A549 (cell line): ENCODE measurements at regions not wholly inside any gene's neighbourhood (a gene's known extent, or its start where the extent isn't known, plus 50 kb on each side); places are given as distances from the start of the nearest gene placed in this dataset.

Source experiments
- ATAC-seq, 2 experiments: fragments of 200-7000 bp in 1 of 2; fragments of >200 bp in 1 of 2; cut with Nextera tagmentation in 1 of 2; cut with Tn5 transposase in 1 of 2; 3 replicates each; pipeline versions ENCODE4 v1.8.0 to v1.9.1; 2018 to 2020; ENCODE audit warnings: mild to moderate bottlenecking in 1 of 2, moderate library complexity in 1 of 2
- CTCF ChIA-PET: fragments of 300-600 bp; sonication (Branson Sonifier 250); formaldehyde crosslinking; extraction: SDS; loops from one replicate; lab custom pipeline; 2021; ENCODE audit warnings: antibody characterized with exemption, inconsistent platforms; lab: Yijun Ruan, JAX
- POLR2A ChIA-PET: fragments of 350-600 bp; formaldehyde crosslinking; extraction: SDS; loops from one replicate; lab custom pipeline; 2021; ENCODE audit warnings: antibody characterized with exemption, inconsistent platforms; lab: Yijun Ruan, JAX
- DNase-seq, 2 experiments: peaks; one replicate each; pipeline versions ENCODE4 v3.0.0 to v3.0.0-alpha.2; 2011 to 2016; ENCODE audit warnings: low read depth in 1 of 2, low spot score in 1 of 2
- FAIRE-seq: peaks from 2 replicates; lab custom pipeline; 2011; peaks lifted over from hg19 to GRCh38; lab: Jason Lieb, UNC
- H3K27ac ChIP-seq, 2 experiments: fragments of >200 bp; sonication (Bioruptor Twin); formaldehyde crosslinking; 3 replicates each; pipeline ENCODE4 v1.5.1; 2016 to 2017
- H3K4me1 ChIP-seq: fragments of >200 bp; sonication (Bioruptor Twin); formaldehyde crosslinking; 3 replicates; pipeline ENCODE4 v1.6.1; 2016
- H3K4me2 ChIP-seq: fragments of >200 bp; sonication (Bioruptor Twin); formaldehyde crosslinking; 3 replicates; pipeline ENCODE4 v1.6.1; 2016
- H3K4me3 ChIP-seq: fragments of >200 bp; sonication (Bioruptor Twin); formaldehyde crosslinking; 3 replicates; pipeline ENCODE4 v1.5.1; 2016
- H3K9me3 ChIP-seq: fragments of >200 bp; sonication (Bioruptor Twin); formaldehyde crosslinking; 3 replicates; pipeline ENCODE4 v1.6.1; 2016
- ATOH8 ChIP-seq: fragments of 250-450 bp; sonication (Bioruptor Pico); IDR thresholded peaks from 2 replicates; pipeline ENCODE4 v1.5.0; 2020; ENCODE audit warnings: low read depth, mild to moderate bottlenecking, moderate library complexity
- CBX2 ChIP-seq: fragments of 200-600 bp; sonication (generic); IDR thresholded peaks from 2 replicates; pipeline ENCODE4 v1.6.1; 2016; ENCODE audit warnings: low read depth, mild to moderate bottlenecking, borderline replicate concordance
- EHF ChIP-seq: fragments of 250-450 bp; sonication (Bioruptor Pico); IDR thresholded peaks from 2 replicates; pipeline ENCODE4 v1.5.0; 2020; ENCODE audit warnings: mild to moderate bottlenecking
- EP300 ChIP-seq, 2 experiments: fragments of >200 bp; sonication (Bioruptor Twin); formaldehyde crosslinking; IDR thresholded peaks; 2 replicates in 1 of 2; 3 replicates in 1 of 2; pipeline ENCODE4 v1.6.1; 2016 to 2017
- ESRRA ChIP-seq: fragments of 150-350 bp; IDR thresholded peaks from 2 replicates; pipeline ENCODE4 v1.6.1; 2014; ENCODE audit warnings: mild to moderate bottlenecking, low read length, borderline replicate concordance
- FOSB ChIP-seq: fragments of 250-450 bp; sonication (Bioruptor Pico); IDR thresholded peaks from 2 replicates; pipeline ENCODE4 v1.5.0; 2020; ENCODE audit warnings: mild to moderate bottlenecking, moderate library complexity
- FOXS1 ChIP-seq: fragments of 250-450 bp; sonication (Bioruptor Pico); IDR thresholded peaks from 2 replicates; pipeline ENCODE4 v1.5.0; 2020; ENCODE audit warnings: mild to moderate bottlenecking, moderate library complexity
- GATA3 ChIP-seq: IDR thresholded peaks from 2 replicates; pipeline ENCODE4 v1.6.1; 2012; ENCODE audit warnings: borderline replicate concordance
- HMGXB4 ChIP-seq: fragments of 250-450 bp; sonication (Bioruptor Pico); IDR thresholded peaks from 2 replicates; pipeline ENCODE4 v1.5.0; 2021; ENCODE audit warnings: mild to moderate bottlenecking, moderate library complexity, borderline replicate concordance
- HOXB13 ChIP-seq: fragments of 250-450 bp; sonication (Bioruptor Pico); IDR thresholded peaks from 2 replicates; pipeline ENCODE4 v1.5.0; 2020; ENCODE audit warnings: low read depth, mild to moderate bottlenecking, moderate library complexity
- JUN ChIP-seq, 2 experiments: fragments of >200 bp; sonication (Bioruptor Twin); formaldehyde crosslinking; IDR thresholded peaks; 2 replicates in 1 of 2; 3 replicates in 1 of 2; pipeline ENCODE4 v1.6.1; 2016 to 2017
- KDM1A ChIP-seq: fragments of 200-600 bp; sonication (generic); IDR thresholded peaks from 2 replicates; pipeline ENCODE4 v1.6.1; 2016; ENCODE audit warnings: low read depth, mild to moderate bottlenecking
- KDM5A ChIP-seq: fragments of 200-600 bp; sonication (generic); IDR thresholded peaks from 2 replicates; pipeline ENCODE4 v1.6.1; 2016; ENCODE audit warnings: antibody characterized with exemption, mild to moderate bottlenecking
- PBX3 ChIP-seq: IDR thresholded peaks from 2 replicates; pipeline ENCODE4 v1.6.1; 2012
- RAD21 ChIP-seq, 2 experiments: fragments of >200 bp in 1 of 2; sonication (Bioruptor Twin) in 1 of 2; formaldehyde crosslinking in 1 of 2; IDR thresholded peaks in 1 of 2; conservative IDR thresholded peaks in 1 of 2; 2 replicates in 1 of 2; 3 replicates in 1 of 2; pipeline ENCODE4 v1.6.1; 2012 to 2018; ENCODE audit warnings: inconsistent platforms in 1 of 2
- RCOR1 ChIP-seq: fragments of 150-350 bp; IDR thresholded peaks from 2 replicates; pipeline ENCODE4 v1.6.1; 2014; ENCODE audit warnings: antibody characterized with exemption, low read length, low read depth
- REST ChIP-seq: fragments of 200-600 bp; sonication (generic); IDR thresholded peaks from 2 replicates; pipeline ENCODE4 v1.6.1; 2016; ENCODE audit warnings: antibody characterized with exemption, mild to moderate bottlenecking, moderate library complexity
- RFX5 ChIP-seq: fragments of 450-650 bp; IDR thresholded peaks from 2 replicates; pipeline ENCODE4 v1.7.1; 2014; ENCODE audit warnings: antibody characterized with exemption, mild to moderate bottlenecking, moderate library complexity
- SMC3 ChIP-seq: fragments of >200 bp; sonication (Bioruptor Twin); formaldehyde crosslinking; IDR thresholded peaks from 3 replicates; pipeline ENCODE4 v1.6.1; 2018; ENCODE audit warnings: inconsistent platforms
- TP53 ChIP-seq: fragments of 250-450 bp; sonication (Bioruptor Pico); IDR thresholded peaks from 2 replicates; pipeline ENCODE4 v1.5.0; 2021; ENCODE audit warnings: mild to moderate bottlenecking, moderate library complexity
- ZFP36 ChIP-seq: fragments of 450-650 bp; IDR thresholded peaks from 2 replicates; pipeline ENCODE4 v1.6.1; 2014; ENCODE audit warnings: borderline replicate concordance; ENCODE audit not compliant: partially characterized antibody
- ZNF302 ChIP-seq: fragments of 250-450 bp; sonication (Bioruptor Pico); IDR thresholded peaks from 2 replicates; pipeline ENCODE4 v1.9.0; 2021; ENCODE audit warnings: inconsistent platforms, mild to moderate bottlenecking, moderate library complexity
- WGBS: methylation state at CpG from one replicate; pipeline ENCODE4 v1.1.6; 2017; ENCODE audit errors: missing lambda C conversion rate; 5-methylcytosine and 5-hydroxymethylcytosine counted together

- no peak overlapping the region for H3K4me2 ChIP-seq
- H3K27ac ChIP-seq, result no peak overlapping the region
- no peaks in the 10 kb centered on the region for H3K4me1 ChIP-seq
- DNase-seq (no peak), ATAC-seq (no peak), FAIRE-seq (no peak)
- H3K4me3 ChIP-seq, result no peak overlapping the region
- 51% methylated on average over 39 of the region's 39 CpGs for WGBS
- H3K9me3 ChIP-seq, result no peaks in the 10 kb centered on the region
- TF ChIP-seq RAD21 (conservative IDR thresholded peaks at IDR 0.05 in 1 of 2, IDR thresholded peaks at IDR 0.05 in 1 of 2) (no peak), HMGXB4 (CRISPR knock-in tag) (no peak), EHF (CRISPR knock-in tag) (no peak), GATA3 (no peak), PBX3 (no peak), KDM1A (no peak), SMC3 (no peak), ESRRA (no peak), ZNF302 (no peak), RCOR1 (no peak), REST (no peak), JUN (IDR thresholded peaks at IDR 0.05) (no peak), FOXS1 (CRISPR knock-in tag) (no peak), ZFP36 (no peak), RFX5 (no peak), TP53 (CRISPR knock-in tag) (no peak), KDM5A (no peak), HOXB13 (CRISPR knock-in tag) (no peak), ATOH8 (CRISPR knock-in tag) (no peak)
- POLR2A ChIA-PET, result no interaction called here
- CTCF ChIA-PET, result no interaction called here
These were observed 159.2 kb upstream of the ALG10B start for GRCh38 chr12:38157274-38157932.

- no peak for ATAC-seq
- TF ChIP-seq KDM1A, result no peak
- no peak for TF ChIP-seq KDM5A
- TF ChIP-seq CBX2, result no peak
- TF ChIP-seq FOSB, result no peak
- no peak for TF ChIP-seq GATA3
- TF ChIP-seq EP300 (IDR thresholded peaks at IDR 0.05), result no peak
- H3K4me3 ChIP-seq, result no peak overlapping the region
- FAIRE-seq, result no peak
- H3K4me2 ChIP-seq, result no peak overlapping the region
- no peaks in the 10 kb centered on the region for H3K4me1 ChIP-seq
- ChIA-PET CTCF (no interaction called here), POLR2A (no interaction called here)
- no peak overlapping the region for H3K27ac ChIP-seq
- H3K9me3 ChIP-seq, result no peaks in the 10 kb centered on the region
- 52% methylated on average over 28 of the region's 28 CpGs for WGBS
- DNase-seq, result no peak
These were observed 158.6 kb upstream of the ALG10B start for GRCh38 chr12:38157933-38158401.
